Mesodermal cell (in vitro differentiated cells): ENCODE measurements at regions not wholly inside any gene's neighbourhood (a gene's known extent, or its start where the extent isn't known, plus 50 kb on each side); places are given as distances from the start of the nearest gene placed in this dataset.

Experiments used
- H3K27ac ChIP-seq: 2 replicates; pipeline ENCODE4 v1.7.0; 2013; ENCODE audit warnings: mild to moderate bottlenecking, low read depth, low read length, moderate library complexity; ENCODE audit not compliant: severe bottlenecking
- H3K36me3 ChIP-seq: 2 replicates; pipeline ENCODE4 v1.7.1; 2013; ENCODE audit warnings: mild to moderate bottlenecking, low read length, moderate library complexity; ENCODE audit not compliant: control insufficient read depth, insufficient read depth
- H3K4me1 ChIP-seq: one replicate; pipeline ENCODE4 v1.7.1; 2013; ENCODE audit warnings: mild to moderate bottlenecking, low read length; ENCODE audit not compliant: insufficient read depth, control insufficient read depth, poor library complexity, severe bottlenecking
- H3K4me3 ChIP-seq: 2 replicates; pipeline ENCODE4 v1.7.0; 2013; ENCODE audit warnings: low read length, control low read depth, mild to moderate bottlenecking; ENCODE audit not compliant: insufficient read depth, poor library complexity, severe bottlenecking; ENCODE audit errors: extremely low read depth
- H3K9me3 ChIP-seq: 2 replicates; pipeline ENCODE4 v1.7.1; 2013; ENCODE audit warnings: mild to moderate bottlenecking, low read length, moderate library complexity; ENCODE audit not compliant: control insufficient read depth
- WGBS, 2 experiments: methylation state at CpG; one replicate each; pipeline ENCODE4 v1.1.5; 2013; ENCODE audit warnings: missing lambda C conversion rate in 2 of 2; ENCODE audit not compliant: insufficient coverage in 2 of 2; 5-methylcytosine and 5-hydroxymethylcytosine counted together

DNA sequence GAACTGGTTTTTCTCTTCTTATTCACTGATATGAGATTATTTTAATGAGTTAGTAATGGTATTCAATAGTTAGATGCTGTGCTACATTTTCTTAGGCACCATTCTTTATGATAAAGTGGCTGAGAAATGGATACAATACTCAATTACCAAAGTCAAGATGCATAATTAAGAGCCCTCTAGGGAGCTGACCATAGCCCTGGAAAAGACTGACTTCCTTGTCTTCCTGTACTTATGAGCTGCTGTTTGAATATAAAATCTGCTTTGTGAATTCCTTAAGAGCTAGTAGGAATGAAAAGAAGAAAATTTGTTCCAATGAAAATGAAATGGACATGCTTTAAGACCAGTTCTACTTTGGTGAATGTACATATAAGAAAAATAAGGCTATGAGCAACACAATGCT is 452.3 kb downstream of the KCNA4 start:
- no peaks in the 10 kb centered on the region for H3K36me3 ChIP-seq
- no peaks in the 10 kb centered on the region for H3K4me1 ChIP-seq
- H3K9me3 ChIP-seq = no peaks in the 10 kb centered on the region
- H3K27ac ChIP-seq = no peak overlapping the region
- no peak overlapping the region for H3K4me3 ChIP-seq

DNA sequence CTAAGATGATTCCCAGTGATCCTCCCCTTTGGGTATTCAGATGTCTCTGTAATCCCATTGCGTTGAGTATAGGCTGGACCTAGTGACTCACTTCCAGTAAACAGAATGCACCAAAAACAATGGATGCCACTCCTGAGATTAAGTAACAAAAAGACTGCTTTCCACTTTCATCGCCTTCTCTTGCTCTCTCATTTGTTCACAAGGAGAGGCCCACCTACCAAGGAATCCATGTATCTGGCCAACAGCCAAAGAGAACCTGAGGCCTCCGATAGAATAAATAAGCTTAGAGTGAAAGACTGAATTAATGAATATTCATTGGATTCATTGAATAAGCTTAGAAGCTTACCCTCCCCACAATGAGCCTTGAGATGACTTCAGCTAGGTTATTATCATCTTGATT is 454.6 kb downstream of the KCNA4 start:
- H3K4me3 ChIP-seq = no peak overlapping the region
- WGBS, 2 experiments = 92 to 100% methylated on average over 2 of the region's 3 CpGs
- H3K9me3 ChIP-seq = no peaks in the 10 kb centered on the region
- no peaks in the 10 kb centered on the region for H3K36me3 ChIP-seq
- H3K27ac ChIP-seq = no peak overlapping the region
- no peaks in the 10 kb centered on the region for H3K4me1 ChIP-seq

DNA sequence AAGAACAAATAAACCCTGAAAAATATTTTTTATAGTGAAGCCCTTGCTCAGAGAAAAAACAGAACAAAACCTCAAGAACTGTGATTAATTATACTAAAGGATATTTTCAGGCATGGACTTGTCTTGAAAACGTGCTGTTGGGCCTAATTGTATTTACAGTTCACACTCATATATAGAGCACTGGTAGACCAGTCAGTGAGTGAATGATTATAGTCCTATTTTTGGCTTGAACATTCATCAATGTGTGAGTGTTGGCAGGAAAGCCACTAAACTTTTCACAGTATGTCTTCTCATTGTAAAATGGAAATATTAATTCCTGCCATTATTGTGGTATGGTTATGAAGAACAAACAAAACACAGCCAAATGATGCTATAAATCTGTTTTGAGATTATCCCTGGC is 462.8 kb downstream of the KCNA4 start:
- WGBS, 2 experiments = no CpG with 5 or more reads among the region's 1 CpG
- Histone ChIP-seq H3K4me1 (no peaks in the 10 kb centered on the region), H3K4me3 (no peak overlapping the region), H3K36me3 (no peaks in the 10 kb centered on the region), H3K27ac (no peak overlapping the region), H3K9me3 (no peaks in the 10 kb centered on the region)

DNA sequence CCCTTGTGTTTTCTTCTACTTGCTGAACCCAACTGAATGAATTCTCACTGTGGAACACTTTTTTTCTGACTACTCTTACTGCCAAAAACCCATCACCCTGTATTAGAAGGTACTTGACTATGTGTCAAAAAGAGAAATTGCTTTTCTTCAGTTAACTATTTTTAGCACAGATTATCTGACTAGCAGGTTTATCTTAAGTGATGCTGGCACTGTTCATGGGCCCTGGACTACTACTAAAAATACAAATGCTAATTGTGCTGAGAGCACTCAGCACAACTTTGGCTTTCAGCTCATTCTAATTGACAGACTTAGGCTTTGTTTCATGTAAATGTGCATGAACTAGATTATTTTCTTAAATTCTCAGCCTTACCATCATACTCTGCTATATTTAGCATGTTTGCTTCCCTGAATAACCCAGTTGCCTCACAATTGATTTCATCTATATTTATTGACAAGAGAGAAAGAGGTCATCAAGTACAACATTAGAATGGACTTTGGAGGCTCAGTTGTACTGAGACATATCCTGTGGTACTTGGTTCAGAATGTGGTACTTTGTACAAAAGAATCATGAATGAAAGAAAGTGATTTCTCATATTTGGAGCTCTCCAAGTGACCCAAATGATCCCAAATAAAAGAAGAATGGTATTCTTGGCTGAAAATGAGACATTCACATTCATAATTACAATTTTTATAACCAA is 478.3 kb downstream of the KCNA4 start:
- Histone ChIP-seq H3K9me3 (no peaks in the 10 kb centered on the region), H3K4me1 (no peaks in the 10 kb centered on the region), H3K27ac (no peak overlapping the region), H3K36me3 (no peaks in the 10 kb centered on the region), H3K4me3 (no peak overlapping the region)

DNA sequence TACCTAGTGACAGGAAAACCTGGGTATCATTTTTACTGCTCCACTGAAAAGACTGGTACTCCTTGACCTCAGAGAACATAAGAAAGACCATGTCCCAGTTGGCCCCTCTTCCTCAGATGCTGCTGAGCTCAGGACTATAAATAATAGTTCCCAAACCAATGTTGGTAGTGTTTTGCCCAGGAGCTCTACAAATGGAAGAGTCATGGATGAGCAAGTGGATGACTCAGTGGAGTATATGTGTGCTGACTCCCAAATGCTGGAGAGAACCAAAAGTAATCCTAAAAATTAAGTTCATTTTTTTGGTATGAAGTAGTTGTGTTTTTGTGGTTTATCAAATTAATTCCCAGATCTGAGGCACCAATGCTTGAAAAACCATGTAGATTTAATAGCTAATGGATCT is 482.0 kb downstream of the KCNA4 start:
- no peaks in the 10 kb centered on the region for H3K9me3 ChIP-seq
- no peak overlapping the region for H3K4me3 ChIP-seq
- no peak overlapping the region for H3K27ac ChIP-seq
- no peaks in the 10 kb centered on the region for H3K36me3 ChIP-seq
- no peaks in the 10 kb centered on the region for H3K4me1 ChIP-seq

DNA sequence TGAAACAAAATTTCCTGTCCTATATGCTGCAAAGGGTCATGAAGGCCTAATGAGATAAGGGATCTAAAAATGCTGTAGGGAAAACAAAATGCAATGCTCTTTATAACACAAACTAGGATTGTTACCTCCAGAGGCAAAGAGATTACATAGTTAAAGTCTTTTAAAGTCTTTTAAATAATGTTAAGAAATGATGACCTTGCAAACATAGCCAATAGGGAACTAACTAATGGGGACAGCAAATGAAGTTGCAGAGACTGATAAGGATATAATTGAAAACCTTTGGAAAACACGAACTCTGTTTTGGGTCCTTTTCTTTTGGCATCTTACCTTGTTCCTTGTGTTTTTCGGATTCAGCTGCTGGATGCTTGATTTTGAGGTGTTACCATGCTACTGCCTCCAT is 485.9 kb downstream of the KCNA4 start:
- no peaks in the 10 kb centered on the region for H3K36me3 ChIP-seq
- H3K9me3 ChIP-seq = no peaks in the 10 kb centered on the region
- WGBS, 2 experiments = 68 to 89% methylated on average over 2 of the region's 2 CpGs
- H3K27ac ChIP-seq = no peak overlapping the region
- no peak overlapping the region for H3K4me3 ChIP-seq
- no peaks in the 10 kb centered on the region for H3K4me1 ChIP-seq

DNA sequence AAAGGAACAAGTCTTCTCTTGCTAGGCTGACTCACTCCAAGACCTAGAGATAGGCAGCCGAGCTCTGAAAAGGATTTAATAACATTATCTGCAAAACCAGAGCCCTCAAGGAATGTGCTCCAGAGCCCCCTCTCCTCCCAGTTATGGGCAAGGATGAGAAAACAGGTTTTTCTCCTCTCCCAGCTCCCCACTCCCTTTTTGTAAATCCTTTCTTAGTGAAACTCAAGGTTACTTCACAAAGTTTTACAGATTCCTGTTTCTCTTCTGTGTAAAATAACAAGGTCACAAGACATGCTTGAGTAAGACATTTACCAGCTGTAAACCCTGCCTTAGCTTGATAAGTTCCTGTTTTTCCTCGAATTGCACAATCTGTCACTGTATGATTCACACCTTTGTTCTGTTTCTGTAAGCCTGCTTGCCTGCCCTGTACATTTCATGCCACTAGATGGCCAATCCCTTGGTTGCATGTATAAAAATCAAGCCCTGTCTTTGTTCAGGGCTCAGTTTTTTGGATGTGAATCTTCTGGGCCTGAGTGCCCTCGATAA is 489.4 kb downstream of the KCNA4 start:
- H3K4me1 ChIP-seq = no peaks in the 10 kb centered on the region
- WGBS, 2 experiments = 64 to 100% methylated on average over 1 to 2 of the region's 3 CpGs
- H3K27ac ChIP-seq = peak overlapping the region; percentile 77
- no peak overlapping the region for H3K4me3 ChIP-seq
- peaks cover 2% of the 10 kb centered on the region for H3K9me3 ChIP-seq
- H3K36me3 ChIP-seq = no peaks in the 10 kb centered on the region

DNA sequence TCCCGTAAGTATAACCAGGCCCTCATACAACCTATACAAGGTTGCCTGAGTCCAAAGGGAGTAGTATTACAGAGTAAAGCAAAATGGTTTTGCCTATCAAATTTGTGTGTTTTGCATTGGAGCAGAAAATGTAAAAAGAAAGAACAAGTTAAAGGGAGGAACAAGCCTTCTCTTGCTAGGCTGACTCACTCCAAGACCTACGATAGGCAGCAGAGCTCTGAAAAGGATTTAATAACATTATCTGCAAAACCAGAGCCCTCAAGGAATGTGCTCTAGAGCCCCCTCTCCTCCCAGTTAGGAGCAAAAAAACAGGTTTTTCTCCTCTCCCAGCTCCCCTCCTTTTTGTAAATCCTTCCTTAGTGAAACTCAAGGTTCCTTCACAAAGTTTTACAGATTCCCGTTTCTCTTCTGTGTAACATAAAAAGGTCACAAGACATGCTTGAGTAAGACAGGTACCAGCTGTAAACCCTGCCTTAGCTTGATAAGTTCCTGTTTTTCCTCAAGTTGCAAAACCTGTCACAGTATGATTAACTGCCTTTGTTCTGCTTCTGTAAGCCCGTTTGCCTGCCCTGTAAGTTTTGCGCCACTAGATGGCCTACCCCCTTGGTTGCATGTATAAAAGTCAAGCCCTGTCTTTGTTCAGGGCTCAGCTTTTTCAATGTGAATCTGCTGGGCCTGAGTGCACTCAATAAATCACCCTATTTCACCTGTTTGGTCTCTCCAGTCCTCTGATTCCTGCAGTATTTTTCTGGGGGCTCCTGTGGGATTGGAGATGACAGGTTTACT is 498.2 kb downstream of the KCNA4 start:
- Histone ChIP-seq H3K4me1 (no peaks in the 10 kb centered on the region), H3K36me3 (no peaks in the 10 kb centered on the region), H3K27ac (peak overlapping the region; percentile 30), H3K9me3 (peaks cover 10% of the 10 kb centered on the region), H3K4me3 (no peak overlapping the region)
- WGBS, 2 experiments = 79 to 85% methylated on average over 4 to 5 of the region's 5 CpGs

DNA sequence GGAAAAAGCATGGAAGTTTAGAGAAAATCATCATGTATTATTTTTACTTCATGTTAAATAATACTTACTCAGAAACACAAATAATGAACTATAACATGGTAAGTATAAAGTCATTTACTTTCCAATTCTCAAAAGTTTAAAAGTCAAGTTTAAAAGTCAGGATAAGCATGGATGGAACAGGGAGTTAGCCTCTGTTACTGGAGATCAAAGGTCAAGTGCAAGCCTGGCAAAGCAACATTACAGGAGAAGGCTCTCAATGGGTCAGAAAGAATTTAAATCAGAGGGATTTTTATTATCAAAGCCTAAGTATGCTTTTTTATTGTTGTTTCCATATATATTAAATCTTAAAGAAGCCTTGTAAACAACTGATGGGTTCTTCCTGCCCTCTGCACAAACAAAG is 505.4 kb downstream of the KCNA4 start:
- no peaks in the 10 kb centered on the region for H3K4me1 ChIP-seq
- H3K27ac ChIP-seq = no peak overlapping the region
- H3K36me3 ChIP-seq = no peaks in the 10 kb centered on the region
- no peak overlapping the region for H3K4me3 ChIP-seq
- H3K9me3 ChIP-seq = no peaks in the 10 kb centered on the region

DNA sequence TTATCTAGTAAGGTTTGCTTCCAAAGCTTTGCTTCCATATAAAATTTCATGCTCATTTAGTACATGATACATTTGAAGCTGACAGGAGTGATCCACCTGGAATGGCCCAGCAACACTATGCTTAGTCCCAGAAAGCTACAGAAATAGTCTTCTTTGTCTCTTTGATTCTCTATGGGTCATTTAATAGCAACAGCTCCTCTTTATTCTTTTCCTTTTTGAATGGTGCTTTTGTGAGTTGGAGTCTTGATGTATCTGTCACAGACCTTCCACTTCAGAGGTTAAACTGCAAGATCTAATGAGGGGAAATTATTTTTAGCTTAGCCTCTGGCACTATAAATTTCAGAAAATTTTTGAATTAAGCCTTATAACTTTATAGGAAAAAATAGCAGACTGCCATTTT is 509.5 kb downstream of the KCNA4 start:
- Histone ChIP-seq H3K27ac (no peak overlapping the region), H3K4me1 (no peaks in the 10 kb centered on the region), H3K4me3 (no peak overlapping the region), H3K36me3 (no peaks in the 10 kb centered on the region), H3K9me3 (no peaks in the 10 kb centered on the region)

DNA sequence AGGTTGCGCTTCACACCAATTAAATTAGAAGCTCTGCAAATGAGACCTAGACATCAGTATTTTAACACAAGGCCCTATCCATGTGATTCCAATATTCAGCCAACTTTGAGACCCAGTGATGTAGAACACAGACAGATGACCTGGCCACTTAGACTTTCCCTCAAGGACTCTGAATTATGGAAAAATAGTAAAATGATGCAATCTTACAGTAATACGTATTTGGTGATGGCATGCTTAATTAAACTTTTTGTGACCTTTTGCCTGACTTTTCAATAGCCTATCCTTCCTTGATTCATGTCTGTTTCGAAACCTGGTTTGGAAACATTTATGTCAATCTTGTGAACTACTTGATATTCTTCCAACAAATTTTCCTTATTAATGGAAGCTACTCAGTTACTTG is 521.2 kb downstream of the KCNA4 start:
- Histone ChIP-seq H3K9me3 (no peaks in the 10 kb centered on the region), H3K27ac (no peak overlapping the region), H3K4me1 (no peaks in the 10 kb centered on the region), H3K36me3 (no peaks in the 10 kb centered on the region), H3K4me3 (no peak overlapping the region)
- WGBS, 2 experiments = 90% methylated on average over 1 of the region's 3 CpGs; no CpG with 5 or more reads in 1 of the 2 experiments
